ENCODE measurements at regions not wholly inside any gene's neighbourhood (a gene's known extent, or its start where the extent isn't known, plus 50 kb on each side); places are given as distances from the start of the nearest gene placed in this dataset.

- Histone ChIP-seq H3K27ac (ENCODE audit: insufficient read depth in 1 of 2, low read depth in 1 of 2, low read length in 2 of 2, poor library complexity in 1 of 2, severe bottlenecking in 2 of 2) (no peak overlapping the region), H3K27me3 (replicated peaks in 2 of 5; ENCODE audit: control insufficient read depth in 4 of 5, insufficient read depth in 5 of 5, low read length in 4 of 5) (no peaks in the 10 kb centered on the region), H3K4me1 (ENCODE audit: control extremely low read depth in 1 of 4, control insufficient read depth in 4 of 4, insufficient read depth in 4 of 4, low read length in 3 of 4) (peaks cover 26 to 52% (median 42%) of the 10 kb centered on the region in 4 experiments), H3K36me3 (ENCODE audit: control insufficient read depth in 4 of 4, insufficient read depth in 4 of 4, low read length in 3 of 4) (no peaks in the 10 kb centered on the region), H3K9me3 (ENCODE audit: control extremely low read depth in 1 of 5, control insufficient read depth in 4 of 5, insufficient read depth in 2 of 5, low read depth in 1 of 5, low read length in 4 of 5) (no peaks in the 10 kb centered on the region), H3K4me3 (ENCODE audit: control insufficient read depth in 1 of 7, extremely low read depth in 1 of 7, insufficient read depth in 4 of 7, low read depth in 2 of 7, low read length in 6 of 7) (peak overlapping the region in 1 of 7 experiments; percentile 13)
- CTCF ChIA-PET = interaction anchor here (1.2 to 6.2 kb wide), 6 partner anchors 8 to 97 kb away, joined by 3 to 56 read pairs (median 5); partner anchors contain the start of gene SSBP2
- peak in 2 of 3 donors; percentile 54 to 66 for DNase-seq
- POLR2A ChIA-PET = interaction anchor here (1.2 kb wide), 1 partner anchor 97 kb away, joined by 5 read pairs; the partner anchor contains the start of gene SSBP2
- WGBS (ENCODE audit: insufficient coverage) = no CpG with 5 or more reads among the region's 1 CpG
Measured at GRCh38 chr5:81848362-81848880, 97.5 kb upstream of the SSBP2 start.

DNA sequence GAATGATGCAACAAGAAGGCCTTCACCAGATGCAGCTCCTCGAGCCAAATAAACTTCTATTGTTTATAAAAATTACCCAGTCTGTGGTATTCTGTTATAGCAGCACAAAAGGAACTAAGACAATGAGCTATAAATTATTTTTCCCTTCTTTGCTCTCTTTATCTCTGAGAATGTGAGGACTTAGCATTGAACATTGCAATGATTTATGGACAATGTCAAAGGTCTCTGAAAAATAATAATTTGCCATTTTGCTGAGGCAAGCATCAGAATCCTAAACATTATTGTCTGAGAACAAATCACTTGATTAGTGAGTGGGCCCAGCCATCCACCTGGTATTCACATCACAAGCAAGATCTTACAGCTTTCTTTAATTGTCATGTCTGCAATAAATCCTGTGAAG lies 95.4 kb upstream of the SSBP2 start:
- Histone ChIP-seq H3K27me3 (replicated peaks in 2 of 5; ENCODE audit: control insufficient read depth in 4 of 5, insufficient read depth in 5 of 5, low read length in 4 of 5) (no peaks in the 10 kb centered on the region), H3K36me3 (ENCODE audit: control insufficient read depth in 4 of 4, insufficient read depth in 4 of 4, low read length in 3 of 4) (no peaks in the 10 kb centered on the region), H3K4me1 (ENCODE audit: control extremely low read depth in 1 of 4, control insufficient read depth in 4 of 4, insufficient read depth in 4 of 4, low read length in 3 of 4) (peaks cover 22 to 36% (median 31%) of the 10 kb centered on the region in 4 experiments), H3K27ac (ENCODE audit: insufficient read depth in 1 of 2, low read depth in 1 of 2, low read length in 2 of 2, poor library complexity in 1 of 2, severe bottlenecking in 2 of 2) (no peak overlapping the region), H3K9me3 (ENCODE audit: control extremely low read depth in 1 of 5, control insufficient read depth in 4 of 5, insufficient read depth in 2 of 5, low read depth in 1 of 5, low read length in 4 of 5) (no peaks in the 10 kb centered on the region), H3K4me3 (ENCODE audit: control insufficient read depth in 1 of 7, extremely low read depth in 1 of 7, insufficient read depth in 4 of 7, low read depth in 2 of 7, low read length in 6 of 7) (no peak overlapping the region)
- CTCF ChIA-PET = interaction anchor here (1.2 to 1.8 kb wide), 6 partner anchors 8 to 334 kb away, joined by 3 to 8 read pairs (median 3); partner anchors contain the start of gene SSBP2
- DNase-seq = no peak
- WGBS (ENCODE audit: insufficient coverage) = no CpG with 5 or more reads among the region's 1 CpG
- POLR2A ChIA-PET = no interaction called here

DNA sequence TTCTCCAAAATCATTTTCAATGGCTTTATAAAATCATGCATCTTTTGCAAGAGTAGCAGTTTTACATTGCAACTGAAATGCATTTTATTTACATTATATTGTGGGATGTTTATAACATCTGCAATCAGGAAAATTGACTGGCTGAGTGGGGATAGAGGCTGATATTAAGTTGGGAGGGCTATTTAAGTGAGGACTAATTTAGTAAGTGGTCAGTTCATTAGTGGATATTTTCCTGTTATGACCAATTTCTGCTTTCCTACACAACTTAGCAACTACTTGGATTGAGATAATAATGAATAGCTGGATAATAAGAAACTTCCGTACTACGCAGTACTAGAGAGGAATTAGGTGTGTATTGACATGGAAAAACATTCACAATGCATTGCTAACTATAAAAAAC lies 92.9 kb upstream of the SSBP2 start:
- POLR2A ChIA-PET = interaction anchor here (0.8 to 1.4 kb wide), 2 partner anchors 7 to 93 kb away, joined by 3 to 4 read pairs; partner anchors contain the start of gene SSBP2
- H3K9me3 ChIP-seq (ENCODE audit: control extremely low read depth in 1 of 5, control insufficient read depth in 4 of 5, insufficient read depth in 2 of 5, low read depth in 1 of 5, low read length in 4 of 5) = no peaks in the 10 kb centered on the region
- peaks cover 7 to 13% (median 11%) of the 10 kb centered on the region in 4 experiments for H3K4me1 ChIP-seq (ENCODE audit: control extremely low read depth in 1 of 4, control insufficient read depth in 4 of 4, insufficient read depth in 4 of 4, low read length in 3 of 4)
- no peak for DNase-seq
- no peak overlapping the region for H3K4me3 ChIP-seq (ENCODE audit: control insufficient read depth in 1 of 7, extremely low read depth in 1 of 7, insufficient read depth in 4 of 7, low read depth in 2 of 7, low read length in 6 of 7)
- WGBS (ENCODE audit: insufficient coverage) = no CpG with 5 or more reads among the region's 2 CpGs
- H3K27ac ChIP-seq (ENCODE audit: insufficient read depth in 1 of 2, low read depth in 1 of 2, low read length in 2 of 2, poor library complexity in 1 of 2, severe bottlenecking in 2 of 2) = no peak overlapping the region
- no peaks in the 10 kb centered on the region for H3K36me3 ChIP-seq (ENCODE audit: control insufficient read depth in 4 of 4, insufficient read depth in 4 of 4, low read length in 3 of 4)
- CTCF ChIA-PET = interaction anchor here (1.2 to 1.6 kb wide), 3 partner anchors 86 to 103 kb away, joined by 3 to 5 read pairs (median 4); no protein-coding TSS in a partner anchor
- no peaks in the 10 kb centered on the region for H3K27me3 ChIP-seq (replicated peaks in 2 of 5; ENCODE audit: control insufficient read depth in 4 of 5, insufficient read depth in 5 of 5, low read length in 4 of 5)

GRCh38 chr5:81842795-81843398 lies 92.0 kb upstream of the SSBP2 start:
- CTCF ChIA-PET = interaction anchor here (0.5 to 1.4 kb wide), 3 partner anchors 9 to 61 kb away, joined by 3 to 7 read pairs (median 4); no protein-coding TSS in a partner anchor
- 74% methylated on average over 4 of the region's 6 CpGs for WGBS (ENCODE audit: insufficient coverage)
- no peak overlapping the region for H3K27ac ChIP-seq (ENCODE audit: insufficient read depth in 1 of 2, low read depth in 1 of 2, low read length in 2 of 2, poor library complexity in 1 of 2, severe bottlenecking in 2 of 2)
- no peaks in the 10 kb centered on the region for H3K36me3 ChIP-seq (ENCODE audit: control insufficient read depth in 4 of 4, insufficient read depth in 4 of 4, low read length in 3 of 4)
- H3K9me3 ChIP-seq (ENCODE audit: control extremely low read depth in 1 of 5, control insufficient read depth in 4 of 5, insufficient read depth in 2 of 5, low read depth in 1 of 5, low read length in 4 of 5) = no peaks in the 10 kb centered on the region
- H3K4me1 ChIP-seq (ENCODE audit: control extremely low read depth in 1 of 4, control insufficient read depth in 4 of 4, insufficient read depth in 4 of 4, low read length in 3 of 4) = peaks cover under 1 to 11% (median 8%) of the 10 kb centered on the region in 4 experiments
- no peaks in the 10 kb centered on the region for H3K27me3 ChIP-seq (replicated peaks in 2 of 5; ENCODE audit: control insufficient read depth in 4 of 5, insufficient read depth in 5 of 5, low read length in 4 of 5)
- H3K4me3 ChIP-seq (ENCODE audit: control insufficient read depth in 1 of 7, extremely low read depth in 1 of 7, insufficient read depth in 4 of 7, low read depth in 2 of 7, low read length in 6 of 7) = no peak overlapping the region
- DNase-seq = no peak
- POLR2A ChIA-PET = no interaction called here

- ChIA-PET POLR2A (interaction anchor here (0.8 kb wide), 1 partner anchor 88 kb away, joined by 4 read pairs; the partner anchor contains the start of gene SSBP2), CTCF (interaction anchor here (0.8 to 7.0 kb wide), 20 partner anchors 11 to 407 kb away, joined by 3 to 51 read pairs (median 4); partner anchors contain the start of gene SSBP2)
- DNase-seq = no peak
- H3K4me3 ChIP-seq (ENCODE audit: control insufficient read depth in 1 of 7, extremely low read depth in 1 of 7, insufficient read depth in 4 of 7, low read depth in 2 of 7, low read length in 6 of 7) = no peak overlapping the region
- no peaks in the 10 kb centered on the region for H3K9me3 ChIP-seq (ENCODE audit: control extremely low read depth in 1 of 5, control insufficient read depth in 4 of 5, insufficient read depth in 2 of 5, low read depth in 1 of 5, low read length in 4 of 5)
- no peaks in the 10 kb centered on the region for H3K27me3 ChIP-seq (replicated peaks in 2 of 5; ENCODE audit: control insufficient read depth in 4 of 5, insufficient read depth in 5 of 5, low read length in 4 of 5)
- no peak overlapping the region for H3K27ac ChIP-seq (ENCODE audit: insufficient read depth in 1 of 2, low read depth in 1 of 2, low read length in 2 of 2, poor library complexity in 1 of 2, severe bottlenecking in 2 of 2)
- no CpG with 5 or more reads among the region's 3 CpGs for WGBS (ENCODE audit: insufficient coverage)
- no peaks in the 10 kb centered on the region for H3K36me3 ChIP-seq (ENCODE audit: control insufficient read depth in 4 of 4, insufficient read depth in 4 of 4, low read length in 3 of 4)
- H3K4me1 ChIP-seq (ENCODE audit: control extremely low read depth in 1 of 4, control insufficient read depth in 4 of 4, insufficient read depth in 4 of 4, low read length in 3 of 4) = peaks cover 0 to 12% (median 9%) of the 10 kb centered on the region in 4 experiments
Measured at GRCh38 chr5:81839034-81839433, 88.1 kb upstream of the SSBP2 start.

GRCh38 chr5:81838307-81838906 lies 87.5 kb upstream of the SSBP2 start:
- Histone ChIP-seq H3K9me3 (ENCODE audit: control extremely low read depth in 1 of 5, control insufficient read depth in 4 of 5, insufficient read depth in 2 of 5, low read depth in 1 of 5, low read length in 4 of 5) (no peaks in the 10 kb centered on the region), H3K4me1 (ENCODE audit: control extremely low read depth in 1 of 4, control insufficient read depth in 4 of 4, insufficient read depth in 4 of 4, low read length in 3 of 4) (peaks cover 0 to 12% (median 9%) of the 10 kb centered on the region in 4 experiments), H3K27ac (ENCODE audit: insufficient read depth in 1 of 2, low read depth in 1 of 2, low read length in 2 of 2, poor library complexity in 1 of 2, severe bottlenecking in 2 of 2) (no peak overlapping the region), H3K27me3 (replicated peaks in 2 of 5; ENCODE audit: control insufficient read depth in 4 of 5, insufficient read depth in 5 of 5, low read length in 4 of 5) (no peaks in the 10 kb centered on the region), H3K36me3 (ENCODE audit: control insufficient read depth in 4 of 4, insufficient read depth in 4 of 4, low read length in 3 of 4) (no peaks in the 10 kb centered on the region), H3K4me3 (ENCODE audit: control insufficient read depth in 1 of 7, extremely low read depth in 1 of 7, insufficient read depth in 4 of 7, low read depth in 2 of 7, low read length in 6 of 7) (no peak overlapping the region)
- ChIA-PET CTCF (interaction anchor here (0.8 to 7.0 kb wide), 25 partner anchors 9 to 406 kb away, joined by 3 to 51 read pairs (median 4); partner anchors contain the start of gene SSBP2), POLR2A (interaction anchor here (0.8 kb wide), 1 partner anchor 87 kb away, joined by 4 read pairs; the partner anchor contains the start of gene SSBP2)
- WGBS (ENCODE audit: insufficient coverage) = 24% methylated on average over 1 of the region's 2 CpGs
- DNase-seq = peak; percentile 72 to 78 (median 77)

All from common myeloid progenitor, CD34-positive (primary cell).